IPS-NIHi7 (cell line): ENCODE measurements at regions not wholly inside any gene's neighbourhood (a gene's known extent, or its start where the extent isn't known, plus 50 kb on each side); places are given as distances from the start of the nearest gene placed in this dataset.

Experiments used
- DNase-seq: peaks from one replicate; pipeline ENCODE4 v3.0.0; 2012; ENCODE audit warnings: mixed read lengths; ENCODE audit errors: extremely low spot score

DNA sequence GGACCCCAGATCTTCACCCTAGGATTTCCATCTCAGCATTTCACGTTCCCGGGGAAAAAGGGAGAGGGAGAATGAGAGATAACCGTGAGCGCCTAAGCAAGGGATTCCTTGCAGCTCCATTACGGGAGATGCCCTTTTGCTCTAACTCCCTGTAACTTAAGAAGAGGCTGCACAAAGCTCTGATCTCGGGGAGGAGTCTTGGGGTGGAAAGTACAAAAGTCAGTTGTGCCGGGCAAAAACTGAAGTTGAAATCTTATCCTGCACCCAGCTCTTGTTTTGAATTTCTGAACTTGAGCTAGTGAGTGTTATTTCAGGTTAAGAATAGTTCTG, 256.4 kb upstream of the SOX21 start:
- DNase-seq = peak; percentile 34

DNA sequence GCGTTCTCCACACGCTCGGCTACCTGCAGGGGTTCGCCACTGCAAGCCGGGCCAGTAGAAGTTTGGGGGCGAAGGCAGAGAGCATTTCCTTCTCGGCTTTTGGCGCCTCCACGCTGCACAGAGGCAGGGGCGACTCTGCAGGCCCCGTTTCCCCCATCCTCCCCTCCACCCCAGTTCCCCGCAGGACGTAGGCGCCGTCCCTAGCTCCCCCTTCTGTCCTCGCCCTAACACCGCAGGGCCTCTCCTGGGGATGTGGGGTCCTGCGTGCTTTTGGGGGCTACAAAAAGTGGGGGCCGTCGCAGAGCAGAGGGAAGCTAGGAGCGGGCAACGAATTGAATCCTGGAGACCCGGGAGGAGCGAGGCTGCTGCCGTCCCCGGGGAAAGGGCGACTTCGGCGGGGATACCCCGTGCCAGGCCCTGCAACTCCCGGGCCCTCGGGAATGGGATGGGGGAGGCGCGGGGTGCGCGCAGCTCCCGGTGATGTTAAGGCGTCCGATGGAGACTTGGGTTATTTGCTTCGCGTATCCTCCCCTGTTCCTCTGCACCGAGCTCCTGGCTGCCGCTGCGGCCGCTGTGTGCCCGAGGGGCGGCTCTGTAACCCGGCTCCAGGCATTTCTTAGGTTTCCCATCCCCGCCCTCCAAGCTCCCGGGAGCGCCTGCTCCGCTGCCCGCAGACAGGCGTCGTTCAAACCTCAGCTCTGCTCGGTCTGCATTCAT, 255.9 kb upstream of the SOX21 start:
- peak; percentile 72 for DNase-seq

GRCh38 chr13:94967183-94968039, 255.1 kb upstream of the SOX21 start:
- peak; percentile 60 for DNase-seq

DNA sequence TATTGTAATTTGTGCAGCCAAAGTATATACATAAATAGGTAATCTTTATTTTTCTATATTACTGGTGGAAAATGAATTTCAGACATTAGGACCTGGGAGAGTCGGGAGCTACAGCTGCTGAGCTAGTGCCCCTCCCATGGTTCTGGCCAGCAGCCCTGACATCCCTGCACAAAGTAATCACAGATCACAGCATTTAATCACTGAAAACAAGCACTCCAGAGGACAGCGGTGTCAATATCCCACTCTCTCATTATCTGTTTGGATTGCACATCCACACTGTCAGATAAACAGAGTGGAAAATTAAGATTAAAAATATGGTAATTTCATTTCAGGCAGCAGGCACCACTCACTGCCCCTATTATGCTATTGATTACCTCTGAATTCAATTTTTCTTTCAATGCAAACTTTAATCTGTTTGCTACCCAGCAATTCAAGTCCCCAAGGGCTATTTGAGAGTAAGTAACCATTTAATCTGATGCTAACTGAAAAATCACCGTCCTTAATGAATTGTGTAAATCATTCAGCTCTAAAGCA, 254.1 kb upstream of the SOX21 start:
- DNase-seq = no peak

DNA sequence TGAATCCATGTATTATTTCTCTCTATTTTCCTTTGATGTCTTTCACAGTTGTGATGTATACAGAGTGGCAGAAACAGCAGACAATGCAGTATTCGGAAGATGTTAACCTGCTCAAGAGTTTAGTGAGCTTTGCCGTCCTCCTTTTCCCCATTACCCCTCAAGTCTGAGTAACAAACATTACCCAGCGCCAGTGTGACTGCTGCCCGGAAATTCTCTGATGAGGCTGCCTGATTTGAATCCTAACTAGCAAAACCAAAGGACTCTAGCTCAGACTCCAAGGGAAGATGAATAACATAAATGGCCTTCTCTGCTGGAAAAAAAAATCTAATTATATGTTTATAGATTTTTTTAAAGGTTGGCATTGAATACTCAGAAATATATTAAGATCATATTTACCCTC, 247.3 kb upstream of the SOX21 start:
- DNase-seq = no peak

DNA sequence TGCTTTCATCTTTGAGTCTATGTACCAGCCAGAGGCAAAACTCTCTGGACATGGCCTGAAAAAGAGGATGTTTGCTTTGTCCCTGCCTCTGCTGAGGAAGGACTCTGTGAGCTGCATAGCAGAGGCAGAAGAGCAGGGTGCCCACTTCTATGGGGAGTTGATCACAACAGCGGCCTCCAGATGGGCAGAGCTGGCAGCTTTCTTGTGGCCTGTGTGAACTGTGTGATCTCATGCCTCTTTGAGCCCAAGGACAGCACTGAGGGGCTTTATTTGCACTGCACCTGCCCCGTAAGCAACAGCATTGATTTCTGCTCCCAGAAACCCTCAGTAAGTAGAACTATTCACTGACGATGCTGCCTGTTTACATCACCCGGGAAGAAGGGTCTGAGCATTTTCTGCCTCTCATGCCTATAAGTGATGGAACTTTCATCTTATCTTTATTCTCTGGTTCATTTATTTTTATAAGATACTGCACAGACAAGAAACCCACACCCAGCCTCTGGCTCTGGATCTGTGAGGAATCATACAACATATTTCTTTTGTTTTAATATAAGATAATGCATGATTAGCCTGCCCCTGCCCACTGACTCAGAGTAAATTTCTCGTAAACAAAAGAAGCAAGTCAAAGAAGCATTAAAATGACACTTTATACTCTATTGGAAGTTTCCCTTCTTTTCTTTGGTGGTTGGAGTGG, 244.2 kb upstream of the SOX21 start:
- no peak for DNase-seq

- no peak for DNase-seq
Measured at GRCh38 chr13:94952787-94953186, 240.4 kb upstream of the SOX21 start.

- DNase-seq = peak; percentile 57
Measured at GRCh38 chr13:94950303-94950702, 238.0 kb upstream of the SOX21 start.

DNA sequence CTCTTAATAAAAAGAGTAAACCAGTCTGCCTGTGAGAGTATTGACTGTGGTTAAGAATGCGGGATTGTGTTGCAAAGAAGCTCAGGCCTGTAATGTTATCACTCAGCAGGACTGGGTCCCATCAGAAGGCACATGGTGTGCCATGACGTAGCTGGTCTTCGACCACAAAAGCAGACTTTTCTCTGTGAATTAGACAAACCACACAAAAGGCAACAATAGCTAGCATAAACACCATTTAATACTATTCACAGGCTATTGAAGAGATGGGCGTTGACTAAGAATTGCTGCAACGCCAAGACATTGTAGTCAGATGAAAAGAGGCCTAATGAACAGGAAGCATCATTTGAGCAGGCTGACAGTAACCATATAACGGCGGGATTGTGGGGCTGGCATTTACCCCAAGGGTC, 235.6 kb upstream of the SOX21 start:
- peak; percentile 28 for DNase-seq

- DNase-seq = no peak
Measured at GRCh38 chr13:94947392-94947791, 235.0 kb upstream of the SOX21 start.

- no peak for DNase-seq
Measured at GRCh38 chr13:94946039-94946438, 233.7 kb upstream of the SOX21 start.

DNA sequence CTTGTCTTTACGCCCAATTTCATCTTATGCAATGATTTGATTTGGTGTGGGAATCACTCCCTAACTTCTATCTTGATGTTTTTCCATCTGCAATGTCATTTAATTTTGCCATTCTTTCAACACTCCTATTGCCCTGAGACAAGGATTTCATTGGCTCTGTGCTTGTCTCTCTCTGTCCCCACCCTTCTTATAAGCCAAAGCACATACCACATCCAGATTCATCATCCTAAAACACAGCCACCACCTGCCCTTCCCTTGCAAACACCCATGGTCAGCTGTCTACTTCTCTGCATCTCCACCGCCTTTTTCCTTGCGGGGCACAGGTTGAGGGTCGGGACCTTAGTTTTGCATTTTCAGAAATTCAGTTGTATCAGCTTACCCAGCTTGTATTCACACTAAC, 225.8 kb upstream of the SOX21 start:
- DNase-seq = no peak

DNA sequence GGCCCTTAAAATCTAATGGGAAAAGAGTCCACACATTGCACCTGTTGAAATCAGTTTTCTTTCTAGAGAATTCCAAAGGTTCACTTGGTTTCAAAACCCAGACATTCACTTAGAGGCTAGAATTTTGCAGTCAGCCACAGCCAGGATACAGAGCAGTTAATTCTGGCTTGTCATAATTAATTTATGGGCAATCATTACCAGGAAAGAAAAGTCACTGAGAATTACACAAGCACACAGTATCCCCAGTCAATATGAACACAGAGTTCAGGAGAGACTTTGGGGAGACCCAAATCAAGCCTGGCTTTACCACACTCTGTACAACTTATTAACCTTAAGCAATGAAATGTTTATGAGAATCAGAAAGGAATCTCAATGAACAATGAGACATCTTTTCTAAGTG, 224.3 kb upstream of the SOX21 start:
- no peak for DNase-seq

DNA sequence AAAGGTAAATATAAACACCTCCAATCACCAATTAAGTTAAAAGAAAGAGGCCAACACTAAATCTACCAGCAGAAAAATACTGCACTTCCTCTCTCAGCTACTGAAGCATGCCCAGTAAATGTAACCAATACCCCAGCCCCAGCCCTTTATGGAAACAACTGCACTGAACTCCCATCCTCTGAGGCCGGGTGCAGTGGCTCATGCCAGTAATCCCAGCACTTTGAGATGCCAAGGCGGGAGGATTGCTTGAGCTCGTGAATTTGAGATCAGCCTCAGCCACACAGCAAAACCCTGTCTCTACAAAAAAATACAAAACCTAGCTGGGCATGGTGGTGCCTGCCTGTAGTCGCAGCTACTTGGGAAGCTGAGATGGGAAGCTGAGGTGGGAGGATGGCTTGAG, 221.6 kb upstream of the SOX21 start:
- DNase-seq = no peak

DNA sequence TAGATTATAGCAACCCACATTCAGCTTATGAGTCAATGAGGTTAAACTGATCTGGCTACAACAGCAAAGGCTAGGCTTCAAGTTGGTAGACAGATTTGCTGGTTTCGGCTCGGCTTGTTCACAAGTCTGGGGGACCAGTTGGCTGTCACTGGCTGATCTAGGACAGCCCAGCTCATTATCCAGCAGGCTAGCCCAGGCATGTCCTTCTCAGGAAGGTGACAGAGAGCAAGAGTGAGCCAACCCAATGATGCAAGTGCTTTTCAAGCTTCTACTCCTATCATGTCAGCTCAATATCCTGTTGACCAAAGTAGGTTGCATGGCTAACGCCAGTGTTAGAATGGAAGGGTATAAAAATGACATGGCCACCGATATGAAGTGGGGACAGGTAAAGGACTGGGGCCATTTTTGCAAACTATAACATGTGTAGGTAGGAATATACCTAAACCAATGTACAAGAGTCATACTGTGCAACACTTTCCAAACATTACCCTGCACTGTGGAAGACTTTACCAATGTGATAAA, 220.9 kb upstream of the SOX21 start:
- DNase-seq = no peak

DNA sequence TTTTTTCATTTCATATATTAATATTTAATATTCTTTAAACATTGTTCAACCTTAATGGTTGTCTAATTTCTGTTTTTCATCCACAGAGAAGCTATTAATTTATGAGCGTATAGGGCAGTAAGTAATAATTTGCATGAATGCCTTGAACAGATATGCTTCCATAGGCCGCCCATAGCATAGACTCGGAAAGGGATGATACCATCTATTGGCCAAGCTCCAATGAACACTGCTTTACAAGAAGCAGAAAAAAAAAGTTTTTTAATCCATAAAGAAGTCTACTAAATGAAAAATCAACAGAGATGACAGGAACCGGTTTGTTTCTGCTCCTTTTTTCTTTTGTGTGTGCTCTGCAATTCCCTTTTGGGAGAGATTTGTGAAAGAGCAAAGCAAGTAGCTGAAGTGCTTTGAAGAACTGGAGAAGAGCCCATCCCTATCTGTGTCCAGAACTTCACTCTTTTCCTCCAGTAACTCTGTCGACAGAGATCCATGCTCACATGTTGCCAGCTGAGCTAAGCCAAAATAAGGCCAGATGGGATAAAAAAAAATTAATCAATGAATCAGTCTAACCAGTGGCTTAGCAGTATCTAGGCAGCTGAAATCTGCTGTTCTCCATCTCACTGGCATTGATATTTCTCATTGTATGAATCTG, 215.9 kb upstream of the SOX21 start:
- DNase-seq = no peak

- no peak for DNase-seq
Measured at GRCh38 chr13:94925263-94925662, 212.9 kb upstream of the SOX21 start.

- DNase-seq = no peak
Measured at GRCh38 chr13:94921181-94921580, 208.8 kb upstream of the SOX21 start.

DNA sequence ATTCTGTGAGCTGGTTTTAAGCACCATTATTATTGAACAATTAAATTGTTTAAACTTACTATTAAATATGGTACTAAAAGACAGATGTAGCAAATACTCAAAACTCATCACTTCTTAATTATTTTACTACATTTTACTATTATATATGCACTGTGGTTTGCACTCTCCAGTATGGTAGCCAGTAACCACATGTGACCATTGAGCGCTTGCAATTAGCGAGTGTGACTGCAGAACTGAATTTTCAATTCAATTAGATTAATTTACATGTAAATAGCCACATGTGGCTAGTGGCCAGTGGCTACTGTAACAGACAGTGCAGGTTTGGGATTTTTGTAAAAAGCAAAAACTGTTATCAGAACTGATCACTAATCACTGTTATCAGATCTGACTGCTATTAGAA, 208.2 kb upstream of the SOX21 start:
- DNase-seq = no peak

DNA sequence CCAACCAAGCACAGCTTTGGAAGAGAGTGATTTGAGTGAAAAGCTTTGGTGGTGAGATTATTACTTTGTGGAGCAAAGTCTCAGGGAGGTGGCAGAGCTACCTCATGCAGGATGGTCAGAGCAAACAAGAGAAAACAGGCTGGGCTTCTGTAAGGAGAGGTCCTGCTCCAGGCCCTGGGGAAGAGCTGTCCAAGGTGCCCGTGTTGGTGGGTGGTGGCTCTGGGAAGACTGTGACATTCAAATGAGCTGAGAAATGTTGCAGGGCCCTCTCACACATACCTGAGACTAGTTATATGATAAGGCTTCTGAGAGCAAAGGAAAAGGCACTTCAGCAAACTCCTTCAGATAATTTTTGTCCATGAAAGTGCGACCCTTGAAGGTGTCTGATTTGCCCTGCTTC, 205.5 kb upstream of the SOX21 start:
- peak; percentile 71 for DNase-seq

DNA sequence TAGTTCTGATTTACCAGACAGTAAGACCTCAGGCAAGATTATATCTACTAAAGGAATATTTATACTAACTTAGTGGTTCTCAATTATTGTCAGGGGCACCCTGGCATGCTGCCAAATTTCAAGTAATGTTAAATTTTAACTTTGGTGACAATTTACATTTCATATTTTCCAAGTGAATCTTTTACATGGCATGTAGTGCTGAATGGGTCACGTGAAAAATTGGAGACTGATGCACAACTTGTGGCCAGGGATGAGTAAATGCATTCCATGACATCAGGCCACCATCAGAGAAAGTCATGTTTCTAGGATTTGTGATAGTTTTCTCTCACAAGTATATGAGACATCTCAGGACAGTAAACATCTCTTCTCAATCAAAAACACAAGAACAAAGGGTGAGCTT, 202.6 kb upstream of the SOX21 start:
- no peak for DNase-seq

- DNase-seq = no peak
Measured at GRCh38 chr13:94906605-94907004, 194.3 kb upstream of the SOX21 start.
